Keratinocyte (primary cell): ENCODE measurements at regions not wholly inside any gene's neighbourhood (a gene's known extent, or its start where the extent isn't known, plus 50 kb on each side); places are given as distances from the start of the nearest gene placed in this dataset.

Experiments
- EZH2 ChIP-seq: IDR thresholded peaks from one replicate; pipeline ENCODE4 v1.6.1; 2012; ENCODE audit warnings: inconsistent platforms, mild to moderate bottlenecking, low read length, moderate library complexity
- TF ChIP-seq, protein P1 (sequence below), 3 experiments: IDR thresholded peaks in 1 of 3; conservative IDR thresholded peaks in 1 of 3; optimal IDR thresholded peaks in 1 of 3; 2 replicates in 2 of 3; 3 replicates in 1 of 3; pipeline versions ENCODE3 to v1.5.1; 2011; ENCODE audit warnings: low read length in 3 of 3, mild to moderate bottlenecking in 3 of 3, moderate library complexity in 2 of 3, control low read depth in 1 of 3, inconsistent platforms in 1 of 3; ENCODE audit not compliant: insufficient read depth in 2 of 3; ENCODE audit errors: extremely low read depth in 1 of 3

DNA sequence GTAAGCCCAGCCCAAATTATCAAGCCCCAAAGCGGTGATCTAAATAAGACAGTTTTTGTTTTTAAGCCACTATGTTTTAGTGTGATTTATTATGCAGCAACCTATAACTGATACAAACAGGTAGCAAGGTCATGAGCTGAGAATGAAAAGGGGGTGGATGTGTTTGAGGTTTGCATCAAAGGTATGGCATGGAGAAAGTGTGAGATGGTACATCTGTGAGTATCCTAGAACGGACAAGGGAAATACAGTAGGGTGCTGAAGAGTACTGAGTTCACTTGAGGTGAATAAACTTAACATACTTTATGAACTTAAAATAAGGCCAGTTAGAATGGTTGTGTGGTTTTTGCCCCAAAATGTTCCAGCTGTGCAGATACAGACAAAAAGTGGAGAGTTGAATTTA lies 286.0 kb upstream of the B3GALT2 start:
- TF ChIP-seq, protein P1, sequence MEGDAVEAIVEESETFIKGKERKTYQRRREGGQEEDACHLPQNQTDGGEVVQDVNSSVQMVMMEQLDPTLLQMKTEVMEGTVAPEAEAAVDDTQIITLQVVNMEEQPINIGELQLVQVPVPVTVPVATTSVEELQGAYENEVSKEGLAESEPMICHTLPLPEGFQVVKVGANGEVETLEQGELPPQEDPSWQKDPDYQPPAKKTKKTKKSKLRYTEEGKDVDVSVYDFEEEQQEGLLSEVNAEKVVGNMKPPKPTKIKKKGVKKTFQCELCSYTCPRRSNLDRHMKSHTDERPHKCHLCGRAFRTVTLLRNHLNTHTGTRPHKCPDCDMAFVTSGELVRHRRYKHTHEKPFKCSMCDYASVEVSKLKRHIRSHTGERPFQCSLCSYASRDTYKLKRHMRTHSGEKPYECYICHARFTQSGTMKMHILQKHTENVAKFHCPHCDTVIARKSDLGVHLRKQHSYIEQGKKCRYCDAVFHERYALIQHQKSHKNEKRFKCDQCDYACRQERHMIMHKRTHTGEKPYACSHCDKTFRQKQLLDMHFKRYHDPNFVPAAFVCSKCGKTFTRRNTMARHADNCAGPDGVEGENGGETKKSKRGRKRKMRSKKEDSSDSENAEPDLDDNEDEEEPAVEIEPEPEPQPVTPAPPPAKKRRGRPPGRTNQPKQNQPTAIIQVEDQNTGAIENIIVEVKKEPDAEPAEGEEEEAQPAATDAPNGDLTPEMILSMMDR (optimal IDR thresholded peaks at IDR 0.05 in 1 of 3, IDR thresholded peaks at IDR 0.05 in 1 of 3, conservative IDR thresholded peaks at IDR 0.05 in 1 of 3; ENCODE audit: extremely low read depth in 1 of 3, insufficient read depth in 2 of 3, low read length in 3 of 3): no peak
- TF ChIP-seq EZH2: no peak
